ENCODE measurements at regions not wholly inside any gene's neighbourhood (a gene's known extent, or its start where the extent isn't known, plus 50 kb on each side); places are given as distances from the start of the nearest gene placed in this dataset.
"Not testable (repeated sequence)": the region's sequence is repeated elsewhere in the genome, so short reads cannot be mapped to it uniquely, and the experiment has no call there.

DNA sequence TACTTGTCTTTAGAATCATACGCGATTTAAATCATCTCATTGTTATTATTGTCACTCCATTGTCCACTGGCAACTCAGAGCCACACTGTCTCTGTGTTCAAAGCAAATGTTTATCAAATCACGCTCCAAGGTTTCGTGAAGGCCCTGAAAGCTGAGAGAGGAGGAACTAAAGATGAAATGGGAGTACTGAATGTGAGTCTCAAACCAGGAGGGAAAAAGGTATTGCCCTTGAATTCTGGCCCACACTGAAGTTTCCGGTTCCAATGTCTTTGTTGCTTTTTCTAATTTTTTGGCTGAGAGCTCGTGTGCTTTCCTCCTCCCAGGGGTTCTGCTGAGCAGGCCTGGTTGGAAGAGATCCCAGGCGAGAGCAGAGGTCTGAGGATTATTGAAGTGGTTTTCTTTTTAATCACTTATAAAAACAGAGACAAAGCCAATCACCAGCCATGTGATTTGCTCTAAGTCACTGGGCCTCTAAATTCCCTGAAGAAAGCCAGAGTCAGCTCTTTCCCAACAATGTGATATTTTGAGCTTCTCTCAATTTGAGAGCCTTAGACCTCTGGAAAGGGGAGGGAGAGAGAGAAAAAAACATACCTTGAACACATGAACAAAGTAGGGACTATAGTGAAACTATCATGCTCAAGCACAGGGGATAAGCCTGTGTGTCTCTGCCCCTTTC lies 420.8 kb upstream of the GRAMD2B start:
- no peak for DNase-seq

DNA sequence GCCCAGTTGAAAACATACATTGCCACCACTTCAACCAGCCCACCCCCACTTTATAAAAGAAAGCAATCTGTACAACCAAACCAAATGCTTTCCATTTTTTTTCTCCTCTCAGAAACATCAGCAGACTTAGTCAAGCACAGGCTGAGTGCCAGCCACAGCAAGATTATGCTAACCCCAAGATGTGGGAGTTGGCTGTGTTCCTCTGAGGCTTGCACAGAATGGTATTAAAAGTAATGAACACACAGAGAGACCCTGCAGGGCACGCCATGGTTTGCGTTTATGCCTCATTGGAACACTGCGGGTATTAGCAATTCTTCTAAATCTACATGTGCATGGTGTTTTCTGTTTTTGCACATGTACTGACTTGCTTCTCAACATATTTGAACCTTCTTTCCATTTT lies 419.9 kb upstream of the GRAMD2B start:
- no peak for DNase-seq

DNA sequence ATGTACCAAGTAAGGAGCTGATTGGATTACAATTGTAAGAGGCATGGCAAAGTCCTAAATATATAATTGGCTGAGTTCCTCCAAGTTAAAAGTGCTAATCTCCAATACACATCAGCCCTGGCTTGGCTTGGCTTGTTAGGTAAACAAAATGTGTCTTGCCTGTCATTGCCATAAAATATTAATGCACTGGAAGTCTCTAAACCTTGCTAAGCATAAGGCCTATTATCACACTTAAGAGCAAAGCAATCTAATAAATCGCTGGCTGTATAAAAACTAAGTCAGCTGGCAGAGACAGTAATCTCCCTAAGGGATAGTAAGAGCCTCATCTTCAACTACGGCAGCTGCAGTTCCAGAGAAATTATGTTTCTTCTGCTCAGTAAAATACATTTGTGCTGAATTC lies 418.6 kb upstream of the GRAMD2B start:
- DNase-seq, result no peak

DNA sequence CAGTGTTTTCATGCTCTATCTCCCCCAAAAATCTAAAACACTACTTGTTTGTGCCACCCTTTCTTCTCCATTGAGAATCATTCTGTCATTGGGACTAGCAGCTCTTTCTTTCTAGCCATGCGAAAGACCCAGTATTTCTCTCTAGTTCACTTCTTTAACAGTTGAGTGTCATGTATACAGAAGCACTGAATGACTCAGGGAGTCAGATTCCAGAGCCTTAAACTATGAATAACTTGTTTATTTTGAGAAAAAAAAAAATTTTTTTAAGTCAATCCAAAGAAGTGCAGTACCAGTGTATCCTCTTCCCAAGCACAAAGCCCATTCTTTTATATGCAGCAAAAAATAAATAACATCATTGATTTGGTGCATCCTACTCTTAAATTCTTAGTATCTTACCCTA lies 415.4 kb upstream of the GRAMD2B start:
- no peak for DNase-seq

DNA sequence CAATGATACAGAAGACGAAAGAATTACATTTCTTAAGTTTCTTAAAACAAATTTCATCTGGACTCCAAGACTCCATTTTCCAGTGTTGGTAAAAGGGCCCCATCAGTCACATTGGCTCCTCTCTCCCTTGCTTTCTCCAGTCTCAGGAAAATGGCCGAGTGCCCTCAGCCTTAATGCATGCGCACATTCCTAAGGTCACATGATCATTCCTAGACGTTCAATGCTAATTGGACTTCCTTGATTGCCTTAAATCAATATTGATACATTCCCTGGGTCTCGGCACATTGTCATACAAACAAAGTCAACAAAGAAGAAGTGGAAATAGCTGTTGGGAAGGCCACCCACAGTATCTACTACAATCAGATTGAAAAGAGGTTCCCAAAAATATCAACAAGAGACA lies 413.6 kb upstream of the GRAMD2B start:
- no peak for DNase-seq

DNA sequence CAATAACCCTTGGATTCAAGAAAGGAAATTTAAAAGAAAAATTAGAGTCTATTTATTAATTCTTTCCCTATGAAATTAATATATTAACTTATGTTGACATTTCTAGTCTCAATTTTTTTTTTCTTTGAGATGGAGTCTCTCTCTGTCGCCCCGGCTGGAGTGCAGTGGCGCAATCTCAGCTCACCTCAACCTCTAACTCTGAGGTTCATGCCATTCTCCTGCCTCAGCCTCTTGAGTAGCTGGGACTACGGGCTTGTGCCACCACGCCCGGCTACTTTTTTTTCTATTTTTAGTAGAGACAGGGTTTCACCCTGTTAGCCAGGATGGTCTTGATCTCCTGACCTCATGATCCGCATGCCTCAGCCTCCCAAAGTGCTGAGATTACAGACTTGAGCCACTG lies 411.7 kb upstream of the GRAMD2B start:
- not testable (repeated sequence) for DNase-seq

DNA sequence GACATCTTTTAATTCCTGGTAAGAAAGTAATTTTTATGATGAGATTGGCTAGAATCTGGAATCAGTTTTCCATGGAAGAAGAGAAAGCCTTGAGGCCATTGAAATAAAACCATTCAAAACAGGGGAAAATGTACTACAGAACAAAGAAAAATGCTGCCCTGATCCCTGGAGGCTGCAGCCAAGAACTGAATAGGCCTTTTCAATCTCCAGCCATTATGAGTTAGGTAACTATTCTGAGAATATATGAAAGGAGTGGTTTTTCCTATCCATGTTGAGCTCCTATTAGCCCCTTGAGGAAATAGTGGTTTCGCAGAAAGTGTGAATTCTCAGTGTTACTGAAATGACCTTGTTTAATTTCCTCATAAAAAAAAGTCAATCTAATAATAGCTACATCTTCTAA lies 408.5 kb upstream of the GRAMD2B start:
- no peak for DNase-seq

DNA sequence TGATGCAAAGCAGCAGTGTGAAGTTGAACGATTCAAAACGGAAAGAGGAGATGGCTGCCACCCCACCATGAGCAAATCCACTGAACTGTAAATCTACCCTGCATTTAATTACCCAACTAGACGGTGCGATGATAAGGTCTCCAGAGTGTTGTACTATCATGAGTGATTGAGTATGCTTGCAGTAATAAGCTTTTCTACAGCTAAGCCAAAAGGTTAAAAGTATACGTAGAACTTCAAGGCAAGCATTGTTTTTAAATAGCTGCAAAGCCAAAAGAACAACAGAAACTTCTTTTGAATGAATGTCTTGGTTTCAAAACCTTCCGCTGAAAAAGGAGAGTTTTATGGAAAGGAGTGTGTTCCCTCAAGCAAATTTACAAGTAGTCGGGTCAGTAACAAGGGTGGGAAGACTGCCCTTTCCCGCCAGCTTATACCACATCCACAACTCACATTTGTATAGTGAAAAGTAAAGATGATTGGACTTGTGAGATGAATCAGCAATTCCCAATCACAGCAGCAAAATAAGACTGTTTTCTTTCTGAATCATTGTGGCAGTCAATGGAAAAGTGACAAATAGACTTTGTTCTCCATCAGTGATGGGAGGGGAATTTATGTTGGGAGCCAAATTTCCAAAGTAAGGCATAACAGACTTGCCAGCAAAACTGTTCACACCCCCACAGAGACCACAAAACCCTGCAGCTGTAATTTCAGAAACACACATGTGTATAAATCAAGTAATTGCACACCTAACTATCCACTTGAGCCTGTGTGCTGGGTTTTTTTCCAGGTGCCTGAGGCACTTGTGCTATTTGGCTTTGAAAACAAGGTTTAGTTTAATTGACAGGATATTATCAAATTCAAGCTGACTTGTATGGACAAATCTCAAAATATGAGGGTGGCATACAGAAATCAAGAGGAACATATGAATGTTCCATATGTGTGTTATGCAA lies 407.7 kb upstream of the GRAMD2B start:
- no peak for DNase-seq

DNA sequence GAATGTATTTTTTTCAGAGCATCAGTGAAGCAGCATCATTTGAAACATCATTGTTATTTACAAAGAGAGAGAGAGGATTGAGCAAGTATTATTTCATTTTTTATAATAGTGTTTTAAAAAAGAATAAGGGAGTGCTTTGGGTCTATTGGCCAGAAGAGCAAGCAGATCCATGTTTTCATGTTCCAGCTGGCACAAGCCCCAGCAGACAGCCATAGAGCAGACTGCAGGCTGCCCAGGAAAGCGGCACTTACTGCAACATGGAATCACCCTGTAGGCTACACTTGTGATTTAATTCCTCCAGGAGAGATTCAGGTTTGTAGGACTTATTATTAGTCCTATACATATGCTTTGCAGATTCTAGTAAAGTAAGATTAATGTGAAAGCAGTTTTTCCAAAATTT lies 407.0 kb upstream of the GRAMD2B start:
- no peak for DNase-seq

DNA sequence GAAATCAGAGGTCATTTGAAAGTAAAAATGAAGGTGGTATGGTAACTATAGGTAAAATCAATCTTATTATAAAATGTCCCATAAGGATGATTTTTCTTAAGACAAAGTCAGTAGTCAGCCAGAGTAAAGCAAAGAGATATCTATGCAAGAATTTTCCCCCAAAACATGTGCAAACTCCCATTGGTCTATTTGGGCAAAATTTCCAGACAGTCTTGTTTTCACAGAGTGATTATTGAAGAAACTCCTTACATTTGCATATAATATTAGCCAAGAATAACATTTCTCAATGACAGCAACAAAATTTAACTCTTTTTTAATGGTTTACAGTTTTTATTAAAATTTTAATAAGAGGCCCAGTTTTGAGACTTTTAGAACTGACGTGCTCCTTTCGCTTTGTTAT lies 406.1 kb upstream of the GRAMD2B start:
- no peak for DNase-seq

DNA sequence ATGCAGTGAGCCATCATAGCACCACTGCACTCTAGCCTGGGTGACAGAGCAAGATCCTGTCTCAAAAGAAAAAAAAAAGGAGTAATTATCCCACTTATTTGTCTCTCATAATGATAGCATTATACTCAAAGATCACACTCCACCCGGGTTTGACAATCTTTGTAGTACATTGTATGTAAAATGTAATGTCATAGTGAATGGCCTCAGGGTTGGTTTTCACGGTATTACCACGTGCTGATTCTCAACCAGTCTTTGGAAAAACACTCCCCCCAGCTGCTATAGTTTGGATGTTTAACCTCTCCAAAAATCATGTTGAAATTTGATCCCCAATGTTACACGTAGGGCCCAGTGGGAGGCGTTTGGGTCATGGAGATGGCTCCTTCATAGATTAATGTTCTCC lies 402.4 kb upstream of the GRAMD2B start:
- DNase-seq, result no peak

DNA sequence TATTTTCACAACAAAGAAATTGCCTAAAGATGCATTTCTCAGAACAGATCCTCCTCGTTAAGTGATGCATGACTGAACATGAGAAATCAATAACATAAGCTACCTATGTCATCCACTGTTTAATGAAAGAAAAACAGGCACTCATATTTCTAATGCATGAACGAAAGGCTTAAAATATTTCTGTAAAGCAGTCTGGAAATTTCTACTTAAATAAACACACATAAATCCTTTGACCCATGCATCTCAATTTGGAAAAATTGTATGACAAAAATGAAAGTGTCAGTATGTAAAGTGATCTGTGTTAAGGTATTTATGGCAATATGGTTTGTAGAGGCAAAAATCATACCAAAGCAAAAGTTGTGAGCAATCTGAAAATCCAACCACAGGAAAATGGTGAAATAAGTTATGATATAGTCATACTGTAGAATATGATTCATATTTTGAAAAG lies 399.2 kb upstream of the GRAMD2B start:
- DNase-seq, result no peak

DNA sequence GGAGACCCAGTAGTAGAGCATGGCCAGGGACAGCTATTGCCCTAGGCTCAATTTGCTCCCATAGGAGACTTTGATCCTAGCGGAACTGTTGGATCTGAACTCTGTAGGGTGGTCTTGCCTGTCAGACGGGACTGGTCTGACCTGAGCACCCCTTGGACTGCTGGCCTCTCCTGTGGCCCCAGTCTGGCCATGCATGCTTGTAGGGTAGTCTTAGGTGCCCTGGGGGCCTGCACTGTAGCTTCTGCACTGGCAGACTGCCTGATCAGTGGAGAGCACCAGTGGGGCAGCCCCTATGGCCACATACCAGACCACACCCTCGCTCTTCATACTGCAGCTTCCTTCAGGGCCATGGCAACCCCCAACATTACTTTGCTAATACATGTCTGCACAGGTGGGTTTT lies 396.1 kb upstream of the GRAMD2B start:
- no peak for DNase-seq

DNA sequence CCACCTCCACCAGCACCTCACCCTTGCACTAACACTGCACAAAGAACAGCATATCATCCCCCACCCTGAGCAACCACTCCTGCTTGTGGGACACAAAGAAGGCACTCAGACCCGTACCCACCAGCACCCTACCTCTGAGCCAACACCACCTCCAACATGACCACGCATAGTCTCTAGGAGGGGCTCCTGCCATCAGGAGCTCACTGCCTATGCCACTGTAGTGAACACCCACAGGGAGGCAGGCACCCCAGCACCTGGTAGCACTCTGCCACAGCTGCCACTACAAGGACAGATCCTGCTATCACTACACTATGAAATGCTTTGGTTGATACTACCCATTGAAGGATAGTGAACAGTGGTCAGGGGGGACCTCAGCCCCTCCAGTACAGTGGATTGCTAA lies 395.6 kb upstream of the GRAMD2B start:
- no peak for DNase-seq

DNA sequence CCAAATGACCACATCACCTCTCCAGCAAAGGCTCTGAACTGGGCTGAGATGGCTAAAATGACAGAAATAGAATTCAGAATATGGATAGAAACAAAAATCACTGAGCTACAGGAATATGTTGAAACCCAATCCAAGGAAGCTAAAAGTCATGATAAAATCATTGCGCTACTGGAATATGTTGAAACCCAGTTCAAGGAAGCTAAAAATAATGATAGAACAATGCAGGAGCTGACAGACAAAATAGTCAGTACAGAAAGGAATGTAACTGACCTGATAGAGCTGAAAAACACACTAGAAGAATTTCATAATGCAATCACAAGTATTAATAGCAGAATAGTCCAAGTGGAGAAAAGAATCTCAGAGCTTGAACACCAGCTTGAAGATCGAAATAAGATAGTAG lies 394.9 kb upstream of the GRAMD2B start:
- no peak for DNase-seq

DNA sequence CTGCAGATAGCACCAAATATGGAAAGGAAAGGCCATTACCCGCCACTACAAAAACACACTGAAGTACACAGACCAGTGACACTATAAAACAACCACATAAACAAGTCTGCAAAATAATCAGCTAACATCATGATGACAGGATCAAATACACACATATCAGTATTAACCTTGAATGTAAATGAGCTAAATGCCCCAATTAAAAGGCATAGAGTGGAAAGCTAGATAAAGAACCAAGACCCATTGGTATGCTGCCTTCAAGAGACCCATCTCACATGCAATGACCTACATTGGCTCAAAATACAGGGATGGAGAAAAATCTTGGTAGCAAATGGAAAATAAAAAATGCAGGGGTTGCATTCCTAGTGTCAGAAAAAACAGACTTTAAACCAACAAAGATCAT lies 393.9 kb upstream of the GRAMD2B start:
- not testable (repeated sequence) for DNase-seq

DNA sequence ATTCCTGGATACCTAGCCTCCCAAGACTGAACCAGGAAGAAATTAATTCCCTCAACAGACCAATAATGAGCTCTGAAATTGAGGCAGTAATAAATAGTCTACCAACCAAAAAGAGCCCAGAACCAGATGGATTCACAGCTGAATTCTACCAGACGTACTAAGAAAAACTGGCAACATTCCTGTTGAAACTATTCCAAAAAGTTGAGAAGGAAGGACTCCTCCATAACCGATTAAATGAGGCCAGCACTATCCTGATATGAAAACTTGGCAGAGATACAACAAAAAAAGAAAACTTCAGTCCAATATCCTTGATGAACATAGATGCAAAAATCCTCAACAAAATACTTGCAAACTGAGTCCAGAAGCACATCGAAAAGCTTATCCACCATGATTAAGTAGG lies 392.5 kb upstream of the GRAMD2B start:
- DNase-seq, result no peak

DNA sequence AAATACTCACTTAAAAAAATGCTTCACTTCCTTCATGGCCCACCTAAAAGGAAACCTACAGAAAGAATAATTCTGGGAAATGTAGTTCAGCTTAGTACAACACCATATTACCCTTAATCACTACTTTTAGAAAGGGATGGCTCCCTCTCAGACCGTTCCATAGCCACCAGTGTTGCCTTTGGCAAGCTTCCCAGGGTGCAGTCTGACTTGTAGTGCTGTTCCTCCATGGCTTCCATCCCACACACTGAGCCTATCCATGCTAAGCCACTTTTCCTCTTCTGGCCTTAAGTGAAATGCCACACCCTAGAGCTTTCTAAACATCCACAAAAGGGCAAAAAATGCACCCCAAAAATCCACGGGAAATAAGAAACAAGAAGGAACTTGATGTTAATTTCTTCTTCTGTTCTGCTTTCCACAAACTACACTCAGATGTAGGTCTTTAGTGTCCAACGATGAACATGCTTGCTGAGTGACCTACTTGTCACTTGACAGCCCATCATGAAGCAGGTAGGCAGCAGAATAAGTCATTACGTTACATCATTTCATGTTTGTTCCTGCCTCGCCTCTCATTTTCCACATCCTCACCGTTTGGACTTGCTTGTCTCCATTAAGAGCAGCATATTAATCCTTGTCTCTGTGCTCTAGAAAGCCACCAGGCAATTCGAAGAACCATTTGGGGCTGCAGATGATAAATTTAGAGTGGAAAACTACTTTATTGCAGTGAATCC lies 391.1 kb upstream of the GRAMD2B start:
- no peak for DNase-seq

DNA sequence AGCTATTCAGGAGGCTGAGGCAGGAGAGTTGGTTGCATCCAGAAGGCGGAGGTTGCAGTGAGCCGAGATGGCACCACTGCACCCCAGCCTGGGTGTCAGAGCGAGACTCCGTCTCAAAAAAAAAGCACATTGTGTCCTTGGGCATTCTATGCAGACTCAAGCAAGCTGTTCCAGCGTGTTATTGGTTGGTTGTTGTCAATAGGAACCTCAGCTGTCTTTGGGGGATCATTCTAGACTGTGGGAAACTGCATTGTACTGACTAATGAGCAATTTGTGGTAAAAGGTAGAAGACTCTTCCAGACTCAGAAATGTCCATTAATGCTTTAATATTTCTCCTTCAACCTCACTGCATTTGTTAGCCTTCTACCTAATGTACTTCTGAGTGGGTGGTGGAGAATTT lies 379.5 kb upstream of the GRAMD2B start:
- DNase-seq, result no peak

DNA sequence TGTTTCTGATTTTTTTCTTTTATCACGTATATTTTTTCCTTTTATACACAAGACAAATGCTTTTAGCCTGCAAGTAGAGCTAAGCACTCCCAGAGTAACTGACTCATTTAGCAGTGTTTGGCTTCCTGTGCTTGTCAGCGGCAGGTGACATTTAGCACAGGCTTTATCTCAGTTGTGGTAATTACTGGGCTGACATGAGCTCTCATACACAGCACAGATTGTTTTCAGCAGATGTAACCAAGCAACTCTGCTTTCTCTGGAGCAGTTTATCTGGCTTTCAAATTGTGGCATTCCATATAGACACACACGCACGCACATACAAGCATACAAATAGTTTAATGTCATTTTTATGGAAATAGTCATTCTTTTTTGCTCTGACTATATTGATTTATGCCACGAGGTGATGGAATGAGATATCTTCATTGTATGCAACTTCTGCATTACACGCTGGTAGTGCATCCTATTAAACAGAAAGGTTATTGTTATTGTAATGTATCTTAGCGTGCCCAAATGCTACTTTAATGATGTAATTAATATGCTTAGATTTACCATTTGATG lies 379.0 kb upstream of the GRAMD2B start:
- no peak for DNase-seq

DNA sequence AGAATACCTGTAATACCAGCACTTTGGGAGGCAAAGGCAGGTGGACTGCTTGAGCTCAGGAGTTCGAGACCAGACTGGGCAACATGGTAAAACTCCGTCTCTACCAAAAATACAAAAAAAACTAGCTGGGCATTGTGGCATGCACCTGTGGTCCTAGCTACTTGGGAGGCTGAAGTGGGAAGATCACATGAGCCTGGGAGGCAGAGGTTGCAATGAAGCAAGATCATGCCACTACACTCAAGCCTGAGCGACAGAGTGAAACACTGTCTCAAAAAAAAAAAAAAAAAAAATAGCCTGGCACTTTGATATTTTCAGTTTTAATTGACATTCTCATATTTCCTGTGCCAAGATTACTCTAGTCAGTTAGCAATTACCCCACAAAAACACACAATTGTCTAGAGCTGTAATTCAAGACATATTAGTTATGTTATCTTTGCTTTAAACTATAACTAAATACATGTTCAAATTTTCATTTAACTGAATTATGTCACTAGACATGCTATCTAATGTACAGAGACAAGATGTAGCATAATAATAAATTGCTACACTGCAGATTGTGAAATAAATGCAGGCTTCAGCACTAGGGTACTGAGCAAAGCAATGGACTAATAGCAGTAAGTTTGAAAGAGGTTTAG lies 378.2 kb upstream of the GRAMD2B start:
- DNase-seq, result no peak

DNA sequence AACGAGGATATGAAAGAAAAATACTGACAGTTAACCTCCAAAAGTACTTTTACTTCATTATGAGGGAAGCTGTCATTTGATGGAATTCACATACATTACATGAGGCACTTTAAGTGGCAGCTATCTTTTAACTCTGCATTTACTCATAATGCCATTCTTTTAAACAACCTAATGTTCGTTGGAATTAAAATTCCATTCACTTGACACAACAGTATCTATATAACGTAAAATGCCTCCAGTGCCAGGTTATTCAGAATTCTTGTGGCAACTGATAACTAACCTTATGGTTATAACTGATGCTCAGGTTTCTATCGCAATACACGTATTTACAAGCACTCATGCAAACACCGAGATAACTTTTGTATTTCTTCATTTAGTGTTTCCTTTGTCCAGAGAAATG lies 376.9 kb upstream of the GRAMD2B start:
- DNase-seq, result no peak
